ENCODE measurements at regions not wholly inside any gene's neighbourhood (a gene's known extent, or its start where the extent isn't known, plus 50 kb on each side); places are given as distances from the start of the nearest gene placed in this dataset.

- DNase-seq (ENCODE audit: low read depth in 4 of 4, low spot score in 1 of 4), result no peak
These were observed 402.4 kb upstream of the C2CD4B start for GRCh38 chr15:62567501-62567900.

DNA sequence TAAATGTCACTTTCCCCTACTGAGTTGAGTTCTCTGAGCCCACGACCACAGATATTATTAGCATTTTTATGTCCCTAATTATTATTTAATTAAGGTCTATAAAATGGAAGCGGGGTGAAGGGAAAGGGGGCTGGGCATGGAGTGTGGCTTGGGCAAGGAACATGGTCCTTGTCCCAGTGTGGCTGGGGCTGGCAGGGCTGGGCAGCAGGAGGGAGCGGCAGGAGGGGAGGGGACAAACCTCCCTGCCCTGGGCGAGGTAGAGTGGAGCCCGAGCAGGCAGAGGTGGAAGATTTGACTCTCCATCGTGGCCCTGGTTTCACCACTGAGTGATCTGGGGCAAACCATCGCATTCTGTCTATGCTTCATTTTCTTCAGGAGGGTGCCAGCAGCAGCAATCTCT is 402.9 kb upstream of the C2CD4B start:
- DNase-seq (ENCODE audit: low read depth in 4 of 4, low spot score in 1 of 4), result no peak

DNA sequence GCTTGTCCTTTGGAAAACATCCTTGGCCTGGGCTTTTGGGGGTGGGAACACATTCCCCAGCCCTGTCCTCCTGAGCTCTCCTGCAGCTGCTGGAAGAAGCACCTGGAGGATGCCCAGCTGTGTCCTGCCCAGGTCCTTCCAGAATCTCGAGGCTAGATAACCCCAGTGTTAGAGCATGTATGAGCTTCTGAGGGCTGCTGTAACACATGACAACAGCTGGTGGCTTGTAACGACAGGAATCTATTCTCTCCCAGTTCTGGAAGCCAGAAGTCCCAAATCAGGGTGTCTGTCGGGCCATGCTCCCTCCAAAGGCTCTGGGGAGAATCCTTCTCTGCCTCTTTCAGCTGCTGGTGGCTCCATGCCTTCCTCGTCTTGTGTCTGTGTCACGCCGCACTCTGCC is 403.6 kb upstream of the C2CD4B start:
- DNase-seq (ENCODE audit: low read depth in 4 of 4, low spot score in 1 of 4), result no peak

DNA sequence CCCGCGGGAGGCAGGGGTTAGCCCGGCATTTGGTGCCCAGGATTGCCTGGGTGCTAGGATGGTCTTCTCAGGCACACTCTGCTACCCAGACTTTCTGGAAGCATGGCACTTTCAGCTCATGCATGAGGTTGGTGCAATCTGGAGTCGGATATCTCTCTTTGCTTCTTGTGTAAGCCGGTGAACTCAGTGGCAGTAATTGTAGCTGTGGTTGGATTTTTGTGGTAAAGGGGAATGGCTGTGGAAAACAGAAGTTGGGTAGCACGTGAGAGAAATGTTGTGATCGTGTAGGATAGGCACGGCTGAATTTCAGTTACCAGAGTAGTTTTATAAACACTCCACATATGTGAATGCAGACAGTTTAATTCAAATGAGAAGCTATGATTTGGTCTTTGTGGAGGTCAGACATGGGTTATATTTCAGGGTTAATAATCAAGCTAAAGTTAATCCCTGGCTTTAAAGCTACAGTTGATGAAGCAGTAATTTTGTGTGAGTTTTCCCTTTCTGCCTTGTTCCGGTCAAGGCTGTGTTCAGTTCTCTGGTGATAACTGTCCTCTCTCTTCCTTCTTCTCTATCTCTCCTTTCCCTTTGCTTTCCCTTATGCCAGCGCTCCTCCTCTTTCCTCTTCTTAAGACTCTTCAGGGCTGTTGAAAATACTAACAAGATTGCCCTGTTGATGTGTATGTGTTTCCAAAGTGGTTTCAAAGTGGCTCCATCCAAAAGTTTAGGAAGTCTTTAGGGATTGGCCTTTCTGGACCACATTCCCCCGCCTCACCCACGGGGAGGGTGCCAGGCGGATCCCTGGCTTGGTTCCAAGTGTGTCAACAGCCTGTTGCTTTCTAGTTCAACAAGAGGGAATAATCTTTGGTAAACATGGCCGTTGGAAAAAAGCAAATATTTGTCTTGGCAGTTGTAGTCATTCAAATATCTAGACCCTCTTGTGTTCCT is 404.6 kb upstream of the C2CD4B start:
- no peak for DNase-seq (ENCODE audit: low read depth in 4 of 4, low spot score in 1 of 4)

- no peak for DNase-seq (ENCODE audit: low read depth in 4 of 4, low spot score in 1 of 4)
These were observed 405.3 kb upstream of the C2CD4B start for GRCh38 chr15:62570405-62570783.

DNA sequence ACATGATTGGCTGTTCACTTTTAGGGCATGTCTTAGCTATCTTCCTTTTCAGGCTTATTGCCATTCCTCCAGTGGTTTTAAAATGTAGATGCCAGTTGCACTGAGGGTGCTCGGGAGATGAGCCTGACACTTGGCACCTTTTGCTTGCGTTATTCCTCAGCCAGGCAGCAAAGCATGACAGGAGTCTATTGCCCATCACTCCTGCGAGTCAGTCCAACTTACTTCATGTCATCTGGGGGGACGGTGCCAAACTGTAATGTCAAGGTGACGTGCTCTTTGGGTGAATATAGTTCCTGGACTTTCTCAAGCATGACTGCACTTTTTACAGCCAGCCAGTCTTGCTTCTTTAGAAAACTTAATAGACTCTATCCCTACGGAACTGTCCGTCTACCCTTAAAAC is 406.0 kb upstream of the C2CD4B start:
- DNase-seq (ENCODE audit: low read depth in 4 of 4, low spot score in 1 of 4), result no peak

- DNase-seq (ENCODE audit: low read depth in 4 of 4, low spot score in 1 of 4), result no peak
These were observed 407.7 kb upstream of the C2CD4B start for GRCh38 chr15:62572797-62573196.

GRCh38 chr15:62573876-62574275 is 408.8 kb upstream of the C2CD4B start:
- no peak for DNase-seq (ENCODE audit: low read depth in 4 of 4, low spot score in 1 of 4)

DNA sequence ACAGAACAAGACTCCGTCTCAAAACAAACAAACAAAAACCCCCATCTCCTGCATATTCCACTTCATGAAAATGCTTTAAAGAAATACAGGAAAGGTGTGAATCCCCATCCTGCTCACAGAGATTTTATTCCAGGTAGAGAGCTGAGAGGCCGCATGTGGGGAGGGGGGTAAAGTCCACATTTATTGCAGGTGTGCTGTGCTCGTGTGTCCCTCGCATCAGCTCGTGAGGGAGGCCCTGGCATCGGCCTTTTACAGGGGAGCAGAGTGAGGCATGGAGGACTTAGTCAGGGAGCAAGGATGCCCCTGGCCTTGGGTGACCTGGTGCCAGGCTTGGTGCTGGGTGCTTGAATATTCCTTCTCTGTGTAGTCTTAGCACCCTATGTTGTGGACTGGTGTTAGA is 413.5 kb upstream of the C2CD4B start:
- DNase-seq (ENCODE audit: low read depth in 4 of 4, low spot score in 1 of 4), result no peak

DNA sequence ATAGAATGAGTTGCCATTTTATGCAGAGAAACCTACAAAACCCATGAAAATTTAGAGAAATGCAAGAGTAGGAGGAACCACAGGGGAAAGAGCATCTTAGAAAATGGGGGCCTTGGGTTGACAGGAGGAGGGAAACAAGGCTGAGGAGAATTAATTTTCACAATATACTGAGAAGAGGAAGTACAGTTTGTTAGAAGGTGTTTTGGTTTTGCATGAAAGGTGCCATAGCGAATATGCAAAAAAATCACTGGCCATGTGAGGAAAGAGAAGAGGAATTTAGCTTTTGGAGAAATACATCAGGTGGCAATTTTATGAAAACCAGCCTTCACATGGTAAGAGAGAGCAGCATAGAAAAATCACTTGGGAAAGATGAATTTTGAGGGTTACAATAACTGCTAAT is 413.9 kb upstream of the C2CD4B start:
- no peak for DNase-seq (ENCODE audit: low read depth in 4 of 4, low spot score in 1 of 4)

DNA sequence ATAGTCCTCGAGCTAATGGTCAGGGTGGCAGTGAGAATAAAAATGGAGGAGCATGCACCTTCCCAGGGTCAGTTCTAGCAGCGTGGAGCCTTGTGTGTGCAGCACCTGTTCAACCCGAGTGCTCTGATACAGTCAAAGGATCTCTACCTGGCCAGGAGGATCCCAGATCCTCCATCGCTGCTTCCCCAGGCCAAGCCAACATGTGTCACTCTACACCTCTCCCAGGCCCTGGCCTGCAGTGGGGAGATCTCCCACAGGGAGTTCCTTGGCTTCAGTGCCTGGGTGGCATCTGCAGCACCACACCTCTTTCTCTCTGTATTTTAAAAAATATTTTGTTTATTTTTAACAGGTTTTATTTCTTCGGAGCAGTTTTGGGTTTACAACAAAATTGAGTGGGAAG is 414.8 kb upstream of the C2CD4B start:
- DNase-seq (ENCODE audit: low read depth in 4 of 4, low spot score in 1 of 4), result no peak

DNA sequence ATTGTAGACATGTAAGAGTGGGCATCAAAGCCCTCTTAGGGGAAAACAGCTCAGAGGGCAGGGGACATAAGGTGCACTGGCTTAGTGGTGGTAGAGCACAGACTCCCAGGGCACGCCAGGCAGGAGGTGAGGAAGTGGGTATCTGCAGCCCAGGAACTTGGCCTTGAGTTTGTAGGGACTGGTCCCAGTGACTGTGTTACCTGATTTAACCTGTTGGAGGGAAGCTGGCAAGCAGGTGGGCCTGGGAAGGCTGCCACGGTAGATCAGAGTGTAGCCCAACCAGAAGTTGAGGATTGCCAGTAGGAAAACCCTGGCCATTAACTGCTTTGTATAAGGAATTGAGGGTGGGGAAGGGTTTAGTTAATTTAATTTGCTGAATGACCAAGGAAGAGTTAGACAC is 417.5 kb upstream of the C2CD4B start:
- DNase-seq (ENCODE audit: low read depth in 4 of 4, low spot score in 1 of 4), result no peak

- DNase-seq (ENCODE audit: low read depth in 4 of 4, low spot score in 1 of 4), result no peak
These were observed 419.5 kb upstream of the C2CD4B start for GRCh38 chr15:62584301-62585235.

DNA sequence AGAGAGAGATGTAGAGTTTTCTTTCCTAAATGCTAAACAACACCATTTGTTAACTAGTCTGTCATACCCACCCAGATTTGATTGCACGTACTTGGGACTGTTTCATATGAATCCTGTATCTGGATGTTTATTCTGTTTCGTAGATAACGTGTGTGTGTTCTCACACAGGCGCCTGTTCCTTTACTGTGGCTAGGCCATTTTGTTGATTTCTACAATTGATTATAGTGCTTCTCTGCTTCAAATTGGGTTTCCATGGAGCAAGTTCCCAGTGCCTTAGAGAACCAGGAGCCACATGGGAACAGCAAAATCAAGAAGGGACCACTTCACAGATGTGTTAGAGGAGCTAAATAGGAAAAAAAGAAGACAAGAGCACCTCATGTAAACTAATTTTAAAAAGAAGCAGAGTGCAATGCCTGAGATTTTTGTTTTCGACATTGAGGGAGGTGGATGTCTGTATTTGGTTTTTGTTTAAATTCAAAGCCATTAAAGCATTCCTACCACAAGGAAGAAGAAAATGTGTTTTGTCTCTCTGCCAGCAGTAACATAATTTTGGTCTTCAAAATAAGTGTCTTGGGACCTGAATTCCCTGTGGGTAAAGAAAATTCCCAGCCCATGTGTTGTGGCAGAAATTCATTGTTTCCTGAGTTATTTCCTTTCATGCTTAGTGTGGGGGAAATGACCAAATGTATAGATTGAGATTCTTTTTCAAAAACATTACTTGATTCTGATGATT is 424.0 kb upstream of the C2CD4B start:
- DNase-seq (ENCODE audit: low read depth in 4 of 4, low spot score in 1 of 4), result no peak

DNA sequence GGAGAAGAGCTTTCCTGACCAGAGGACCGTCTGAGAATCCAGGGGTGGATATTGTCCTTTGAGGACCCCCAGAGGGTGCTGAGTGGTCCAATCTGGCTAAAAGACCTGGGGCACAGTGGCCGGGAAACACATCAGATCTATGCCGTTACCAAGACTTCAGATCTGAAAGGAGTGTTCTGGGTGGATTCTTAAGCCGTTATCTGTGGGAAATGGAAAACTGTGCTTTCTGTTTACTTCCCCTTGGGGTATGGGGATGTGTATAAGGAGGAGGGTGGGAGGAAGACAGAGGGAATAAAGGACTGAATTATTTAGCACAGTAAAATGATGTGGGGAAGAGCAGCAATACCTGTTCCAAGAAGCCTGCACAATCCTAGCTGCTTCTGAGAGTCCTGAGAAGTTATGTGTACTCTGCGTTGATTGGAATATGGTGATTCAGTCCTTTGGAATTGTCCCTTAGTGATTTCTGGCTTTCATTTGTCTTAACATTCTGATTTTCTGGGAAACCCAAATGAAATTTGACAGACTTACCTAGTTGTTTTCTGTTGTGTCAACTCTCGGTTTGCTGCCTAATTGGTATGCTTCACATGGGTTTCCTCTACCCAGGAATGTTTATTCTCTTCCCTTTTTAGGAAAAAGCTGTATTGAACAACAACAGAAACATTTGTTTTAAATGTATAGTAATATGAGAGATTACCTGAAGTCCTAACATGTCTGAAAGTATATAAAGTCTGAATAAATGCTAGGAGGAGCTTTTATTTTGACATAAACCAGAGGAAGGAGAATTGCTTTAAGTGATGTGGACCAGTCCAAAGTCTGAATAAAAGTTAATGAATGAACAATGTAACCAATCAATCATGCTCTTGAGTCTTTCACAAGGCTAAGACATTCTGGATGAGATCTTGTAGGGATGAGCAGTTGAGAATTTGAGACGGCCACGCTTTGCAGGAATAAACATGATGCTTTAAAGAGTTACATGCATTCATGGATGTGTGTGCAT is 427.1 kb upstream of the C2CD4B start:
- DNase-seq (ENCODE audit: low read depth in 4 of 4, low spot score in 1 of 4), result no peak

GRCh38 chr15:62592920-62593319 is 427.8 kb upstream of the C2CD4B start:
- DNase-seq (ENCODE audit: low read depth in 4 of 4, low spot score in 1 of 4), result no peak

DNA sequence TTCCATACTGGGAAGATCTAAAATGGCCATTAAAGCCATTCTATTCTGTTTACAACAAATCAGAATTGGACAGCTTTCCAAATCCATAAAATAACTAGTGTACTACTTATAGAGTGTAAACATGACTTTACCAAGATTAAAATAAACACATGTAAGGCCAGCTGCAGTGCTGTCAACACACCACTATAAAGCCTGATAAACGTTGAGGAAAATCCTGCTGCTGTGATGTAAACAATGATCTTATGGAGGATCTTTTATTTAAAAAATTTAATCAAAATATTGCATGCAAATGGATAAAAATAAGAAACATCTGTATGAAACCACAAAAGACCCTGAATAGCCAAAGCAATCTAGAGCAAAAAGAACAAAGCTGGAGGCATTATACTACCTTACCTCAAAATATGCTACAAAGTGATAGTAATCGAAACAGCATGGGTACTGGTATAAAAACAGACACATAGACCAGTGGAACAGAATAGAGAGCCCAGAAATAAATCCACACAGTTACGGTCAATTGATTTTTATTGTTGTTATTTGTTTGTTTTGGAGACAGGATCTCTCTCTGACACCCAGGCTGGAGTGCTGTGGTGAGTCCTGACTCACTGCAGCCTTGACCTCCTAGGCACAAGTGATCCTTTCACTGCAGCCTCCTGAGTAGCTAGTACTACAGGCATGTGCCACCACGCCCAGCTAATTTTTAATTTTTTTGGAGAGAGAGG is 428.8 kb upstream of the C2CD4B start:
- DNase-seq (ENCODE audit: low read depth in 4 of 4, low spot score in 1 of 4), result no peak

- DNase-seq (ENCODE audit: low read depth in 4 of 4, low spot score in 1 of 4), result no peak
These were observed 433.1 kb upstream of the C2CD4B start for GRCh38 chr15:62598217-62598616.

Measured in stimulated activated CD4-positive, alpha-beta T cell treated with anti-CD3 and anti-CD28 coated beads, Interleukin-1b, Interleukin-23, amount 100 ng/mL, for 24 hours (primary cell).